ENCODE measurements at regions not wholly inside any gene's neighbourhood (a gene's known extent, or its start where the extent isn't known, plus 50 kb on each side); places are given as distances from the start of the nearest gene placed in this dataset.

DNA sequence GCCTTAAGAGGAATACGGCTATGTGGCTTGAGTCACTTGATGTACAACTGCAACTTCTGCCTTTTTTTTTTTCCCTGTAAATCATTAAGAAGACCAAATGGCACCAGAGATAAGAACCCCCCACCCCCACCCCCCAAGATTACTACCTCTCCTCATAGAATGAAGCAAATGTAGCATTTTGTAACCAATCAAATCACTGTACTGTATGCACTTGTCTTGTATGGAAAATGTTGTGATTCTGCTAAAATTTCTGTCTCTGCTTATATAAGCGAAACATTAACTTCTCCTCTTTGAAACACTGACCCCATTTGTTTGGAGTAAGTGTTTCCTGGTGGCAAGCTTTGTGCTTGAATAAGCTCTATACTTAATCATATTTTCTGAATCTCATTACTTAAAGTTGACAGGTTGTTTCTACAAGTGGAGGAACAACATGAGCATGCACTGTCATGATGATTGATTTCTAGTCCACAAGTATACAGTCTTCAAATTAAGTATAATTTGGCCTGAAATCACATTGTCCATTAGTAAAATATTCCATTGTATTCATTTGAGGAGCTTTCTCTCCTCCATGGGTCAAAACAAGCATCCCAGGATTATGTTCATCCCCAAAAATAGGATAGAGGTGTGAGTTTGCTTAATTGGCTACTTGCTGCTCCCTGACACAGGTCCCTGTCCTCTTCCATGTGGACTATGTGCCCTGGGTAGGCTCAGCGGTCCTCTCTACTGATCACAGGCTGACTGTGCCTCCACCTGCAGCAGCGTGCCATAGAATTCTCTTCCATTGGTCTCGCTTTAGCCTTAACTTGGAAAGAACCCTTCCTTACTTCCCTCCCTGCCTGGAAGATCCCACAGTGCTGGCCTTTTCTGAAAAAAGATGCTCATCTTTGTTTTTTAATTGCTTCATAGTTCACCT lies 104.0 kb upstream of the BMP2K start:
- Histone ChIP-seq H3K79me1 (ENCODE audit: insufficient read depth, low read depth, low read length, poor library complexity, severe bottlenecking) (no peaks in the 10 kb centered on the region), H4K91ac (ENCODE audit: insufficient read length, low read depth, low read length) (no peak overlapping the region), H3K79me2 (ENCODE audit: insufficient read depth, low read length) (no peaks in the 10 kb centered on the region), H3K4me2 (ENCODE audit: insufficient read depth, insufficient read length, low read length) (no peak overlapping the region), H3K18ac (ENCODE audit: insufficient read length, low read depth, low read length) (no peak overlapping the region), H2BK5ac (ENCODE audit: insufficient read length, low read length) (no peak overlapping the region), H3K4me1 (ENCODE audit: insufficient read depth, low read length) (no peaks in the 10 kb centered on the region), H3K23me2 (ENCODE audit: insufficient read length, low read depth, low read length, poor library complexity, severe bottlenecking) (no peaks in the 10 kb centered on the region), H2AFZ (ENCODE audit: low read length) (no peak overlapping the region), H2BK15ac (ENCODE audit: low read depth, low read length) (no peak overlapping the region), H4K8ac (replicated peaks; ENCODE audit: insufficient read length, low read depth, low read length) (no peak overlapping the region), H2BK120ac (ENCODE audit: low read depth, low read length, poor library complexity, severe bottlenecking) (no peak overlapping the region), H2AK5ac (ENCODE audit: insufficient read length, low read length) (no peak overlapping the region), H3K27me3 (ENCODE audit: insufficient read depth, low read length) (no peaks in the 10 kb centered on the region), H2BK20ac (ENCODE audit: low read depth, low read length, poor library complexity, severe bottlenecking) (no peak overlapping the region), H3K4ac (ENCODE audit: low read depth, low read length) (no peak overlapping the region), H4K20me1 (ENCODE audit: control insufficient read depth, insufficient read depth, insufficient read length) (no peaks in the 10 kb centered on the region), H3T11ph (ENCODE audit: low read length) (no peak overlapping the region), H3K56ac (ENCODE audit: insufficient read length, low read depth, low read length) (no peak overlapping the region), H3K9ac (ENCODE audit: extremely low read depth, insufficient read length, low read length) (no peak overlapping the region), H3K14ac (ENCODE audit: insufficient read depth, low read length) (no peak overlapping the region), H3K9me3 (ENCODE audit: control insufficient read depth, low read depth, low read length) (no peaks in the 10 kb centered on the region), H4K5ac (ENCODE audit: insufficient read length, low read depth, low read length) (no peak overlapping the region), H2BK12ac (ENCODE audit: insufficient read length, low read depth, low read length) (no peak overlapping the region), H3K27ac (ENCODE audit: insufficient read length, low read depth, low read length) (no peak overlapping the region), H3K23ac (ENCODE audit: insufficient read length, low read depth, low read length) (no peak overlapping the region)
- DNase-seq, result no peak
- no CpG with 5 or more reads among the region's 5 CpGs for WGBS (ENCODE audit: extremely low coverage, insufficient read length, low lambda C conversion rate)
- Mint-ChIP-seq H3K27me3 (ENCODE audit: low read depth) (peaks cover 1% of the 10 kb centered on the region), H3K4me1 (peaks cover 2 to 4% of the 10 kb centered on the region in 2 experiments; a peak in 3 of 4 replicates), H3K36me3 (ENCODE audit: insufficient read depth in 1 of 3, low read depth in 3 of 3) (no peaks in the 10 kb centered on the region; a peak in 1 of 7 replicates), H3K27ac (no peak overlapping the region), H3K4me3 (no peak overlapping the region), H3K9me3 (peaks cover 0 to 3% of the 10 kb centered on the region in 2 experiments; a peak in 1 of 5 replicates)
- TF ChIP-seq, protein P1, sequence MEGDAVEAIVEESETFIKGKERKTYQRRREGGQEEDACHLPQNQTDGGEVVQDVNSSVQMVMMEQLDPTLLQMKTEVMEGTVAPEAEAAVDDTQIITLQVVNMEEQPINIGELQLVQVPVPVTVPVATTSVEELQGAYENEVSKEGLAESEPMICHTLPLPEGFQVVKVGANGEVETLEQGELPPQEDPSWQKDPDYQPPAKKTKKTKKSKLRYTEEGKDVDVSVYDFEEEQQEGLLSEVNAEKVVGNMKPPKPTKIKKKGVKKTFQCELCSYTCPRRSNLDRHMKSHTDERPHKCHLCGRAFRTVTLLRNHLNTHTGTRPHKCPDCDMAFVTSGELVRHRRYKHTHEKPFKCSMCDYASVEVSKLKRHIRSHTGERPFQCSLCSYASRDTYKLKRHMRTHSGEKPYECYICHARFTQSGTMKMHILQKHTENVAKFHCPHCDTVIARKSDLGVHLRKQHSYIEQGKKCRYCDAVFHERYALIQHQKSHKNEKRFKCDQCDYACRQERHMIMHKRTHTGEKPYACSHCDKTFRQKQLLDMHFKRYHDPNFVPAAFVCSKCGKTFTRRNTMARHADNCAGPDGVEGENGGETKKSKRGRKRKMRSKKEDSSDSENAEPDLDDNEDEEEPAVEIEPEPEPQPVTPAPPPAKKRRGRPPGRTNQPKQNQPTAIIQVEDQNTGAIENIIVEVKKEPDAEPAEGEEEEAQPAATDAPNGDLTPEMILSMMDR (conservative IDR thresholded peaks at IDR 0.05), result no peak
